Small intestine (tissue), 7 donors: ENCODE measurements at regions not wholly inside any gene's neighbourhood (a gene's known extent, or its start where the extent isn't known, plus 50 kb on each side); places are given as distances from the start of the nearest gene placed in this dataset.
"Not testable (repeated sequence)": the region's sequence is repeated elsewhere in the genome, so short reads cannot be mapped to it uniquely, and the experiment has no call there.

Experiments
- DNase-seq, 2 donors: peaks; one replicate each; pipeline versions ENCODE4 v3.0.0 to v3.0.0-alpha.2; 2013
- FAIRE-seq: peaks from 2 replicates; lab custom pipeline; 2012; peaks lifted over from hg19 to GRCh38; lab: Jason Lieb, UNC
- H3K27ac ChIP-seq, 3 donors: one replicate each; pipeline ENCODE4 v1.5.1; 2013; ENCODE audit warnings: low read length in 2 of 3, mild to moderate bottlenecking in 2 of 3, control low read depth in 1 of 3, inconsistent platforms in 1 of 3, low read depth in 1 of 3, moderate library complexity in 1 of 3
- H3K27me3 ChIP-seq, 3 donors: one replicate each; pipeline ENCODE4 v1.6.1; 2013; ENCODE audit warnings: low read length in 3 of 3, inconsistent platforms in 1 of 3; ENCODE audit not compliant: control insufficient read depth in 3 of 3, insufficient read depth in 3 of 3
- H3K36me3 ChIP-seq, 3 donors: one replicate each; pipeline ENCODE4 v1.6.1; 2013; ENCODE audit warnings: low read length in 3 of 3, inconsistent platforms in 1 of 3, low read depth in 1 of 3, mild to moderate bottlenecking in 1 of 3, moderate library complexity in 1 of 3; ENCODE audit not compliant: control insufficient read depth in 3 of 3, insufficient read depth in 2 of 3
- H3K4me1 ChIP-seq, 3 donors: one replicate each; pipeline ENCODE4 v1.6.1; 2013; ENCODE audit warnings: low read length in 2 of 3, inconsistent platforms in 1 of 3, low read depth in 1 of 3, mild to moderate bottlenecking in 1 of 3, moderate library complexity in 1 of 3; ENCODE audit not compliant: control insufficient read depth in 3 of 3, insufficient read depth in 2 of 3
- H3K4me3 ChIP-seq, 3 donors: one replicate each; pipeline ENCODE4 v1.5.1; 2013; ENCODE audit warnings: low read length in 3 of 3, control low read depth in 1 of 3, inconsistent platforms in 1 of 3, low read depth in 1 of 3, mild to moderate bottlenecking in 1 of 3, moderate library complexity in 1 of 3
- H3K9me3 ChIP-seq, 2 donors: one replicate each; pipeline ENCODE4 v1.6.1; 2013; ENCODE audit warnings: low read depth in 1 of 2, low read length in 1 of 2; ENCODE audit not compliant: control insufficient read depth in 2 of 2, insufficient read depth in 1 of 2
- WGBS, 3 donors: extraction: QIAGEN DNeasy Blood & Tissue Kit; methylation state at CpG; one replicate each; pipeline ENCODE4 v1.1.7; 2013; 5-methylcytosine and 5-hydroxymethylcytosine counted together
- donor health status: healthy with polysubstance abuse.
- donor health status: control.
- donor health status: control.
- donor health status: Bipolar disorder and iron deficiency.
- donor health status: healthy.

DNA sequence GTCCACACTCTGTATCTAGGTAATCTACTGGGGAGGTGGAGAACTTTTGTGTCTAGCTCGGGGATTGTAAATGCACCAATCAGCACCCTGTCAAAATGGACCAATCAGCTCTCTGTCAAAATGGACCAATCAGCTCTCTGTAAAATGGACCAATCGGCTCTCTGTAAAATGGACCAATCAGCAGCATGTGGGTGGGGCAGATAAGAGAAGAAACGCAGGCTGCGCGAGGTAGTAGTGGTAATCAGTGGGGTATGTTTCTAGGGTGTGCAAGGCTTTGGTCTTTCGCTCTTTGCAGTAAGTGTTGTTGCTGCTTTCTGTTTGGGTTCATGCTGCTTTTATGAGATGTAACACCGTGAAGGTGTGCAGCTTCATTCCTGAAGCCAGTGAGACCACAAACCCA, 98.0 kb upstream of the IGF1R start:
- not testable (repeated sequence) for H3K9me3 ChIP-seq, H3K27ac ChIP-seq, H3K36me3 ChIP-seq, H3K4me1 ChIP-seq, FAIRE-seq, DNase-seq, H3K4me3 ChIP-seq
- 84 to 96% (median 93%) methylated on average over 7 of the region's 7 CpGs for WGBS, 3 donors
- H3K27me3 ChIP-seq, result peaks cover 0 to 51% (median 3%) of the 10 kb centered on the region in 3 donors

DNA sequence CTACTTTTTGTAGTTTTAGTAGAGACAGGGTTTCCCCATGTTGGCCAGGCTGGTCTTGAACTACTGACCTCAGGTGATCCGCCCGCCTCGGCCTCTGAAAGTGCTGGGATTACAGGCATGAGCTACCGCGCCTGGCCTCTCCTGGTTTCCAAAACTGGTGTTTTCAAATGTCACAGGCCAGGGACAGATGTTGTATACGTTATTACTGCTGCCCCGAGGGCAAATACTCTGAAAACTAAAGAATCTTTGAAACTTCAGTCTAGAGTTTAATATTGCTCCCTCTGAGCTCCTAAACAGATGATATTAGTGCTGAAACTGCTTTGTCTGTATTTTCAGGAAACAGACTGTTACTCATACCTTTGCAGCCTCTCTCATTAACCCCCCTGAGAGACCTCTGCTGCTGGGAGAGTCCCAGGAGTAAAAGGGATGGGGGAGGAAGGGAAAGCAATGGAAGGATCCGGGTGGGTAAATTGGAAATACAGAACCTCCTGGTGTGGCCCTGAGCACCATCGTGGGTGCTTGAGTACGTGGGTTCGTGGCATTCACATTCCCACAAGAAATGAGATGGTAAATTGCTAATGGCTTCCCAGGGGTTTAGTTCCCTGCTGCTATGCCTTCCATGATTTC, 96.3 kb upstream of the IGF1R start:
- Histone ChIP-seq H3K36me3 (no peaks in the 10 kb centered on the region), H3K27me3 (peaks cover 0 to 35% (median 2%) of the 10 kb centered on the region in 3 donors), H3K4me1 (peaks cover 0 to 8% (median 0%) of the 10 kb centered on the region in 3 donors), H3K27ac (no peak overlapping the region), H3K4me3 (no peak overlapping the region), H3K9me3 (no peaks in the 10 kb centered on the region)
- DNase-seq (no peak), FAIRE-seq (no peak)
- 83 to 85% (median 85%) methylated on average over 11 of the region's 11 CpGs for WGBS, 3 donors

DNA sequence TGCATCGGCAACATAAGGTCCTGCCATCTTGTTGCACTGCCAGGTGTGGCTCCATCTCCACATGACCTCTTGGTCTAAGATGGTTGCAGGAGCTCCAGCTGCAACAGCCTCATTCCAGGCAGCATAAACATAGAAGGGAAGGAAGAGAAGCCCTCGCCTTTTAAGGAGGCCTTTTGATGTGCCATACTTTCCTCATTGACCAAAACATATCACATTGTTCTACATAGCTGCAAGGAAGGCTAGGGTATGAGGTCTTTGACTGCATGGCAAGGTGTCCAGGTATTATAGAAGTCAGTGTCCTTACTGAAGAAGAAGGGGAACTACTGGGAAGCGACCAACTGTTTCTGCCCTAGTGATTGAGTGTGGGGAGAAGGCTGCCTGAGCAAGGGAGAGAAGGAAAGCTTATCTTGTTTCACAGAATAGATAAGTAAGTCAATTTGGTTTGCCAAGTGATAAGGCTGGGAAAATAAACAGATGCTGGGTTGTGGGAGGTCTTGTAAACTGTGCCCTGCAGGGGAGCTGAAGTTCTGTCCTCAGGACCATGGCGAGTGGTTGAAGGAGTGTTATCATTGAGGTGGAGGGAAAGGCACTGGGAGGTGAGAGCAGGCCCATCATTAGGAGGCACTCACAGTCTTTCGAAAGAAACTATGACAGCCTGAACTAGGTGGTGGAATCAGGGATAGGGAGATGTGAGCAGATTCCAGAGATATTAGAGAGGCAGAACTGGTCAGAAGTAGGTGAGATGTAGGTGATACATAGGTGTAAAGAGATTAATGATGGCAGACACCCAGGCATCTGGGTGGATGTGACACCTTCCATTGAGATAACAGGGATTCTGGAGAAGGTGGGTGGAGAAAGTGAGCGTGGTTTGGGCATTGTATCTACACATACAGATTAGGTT, 93.8 kb upstream of the IGF1R start:
- FAIRE-seq (no peak), DNase-seq (no peak)
- Histone ChIP-seq H3K27ac (no peak overlapping the region), H3K9me3 (no peaks in the 10 kb centered on the region), H3K4me3 (no peak overlapping the region), H3K4me1 (no peaks in the 10 kb centered on the region), H3K27me3 (peaks cover 0 to 14% (median 2%) of the 10 kb centered on the region in 3 donors), H3K36me3 (no peaks in the 10 kb centered on the region)
- 41 to 69% (median 47%) methylated on average over 6 of the region's 6 CpGs for WGBS, 3 donors

DNA sequence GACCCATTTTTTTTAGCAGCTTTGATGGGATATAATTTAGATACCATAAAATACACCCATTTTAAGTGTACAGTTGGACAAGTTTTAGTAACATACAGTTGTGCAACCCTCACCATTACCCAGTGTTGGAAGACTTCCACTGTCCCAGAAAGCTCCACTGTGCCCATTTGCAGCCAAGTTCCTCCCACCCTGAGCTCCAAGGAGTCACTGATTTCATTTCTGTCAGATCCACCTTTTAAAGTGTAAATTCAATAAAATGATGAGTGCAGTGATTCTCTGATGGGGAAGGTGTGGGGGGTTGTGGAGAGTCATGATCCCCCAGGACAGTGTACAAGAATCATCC, 93.2 kb upstream of the IGF1R start:
- Histone ChIP-seq H3K9me3 (no peaks in the 10 kb centered on the region), H3K27me3 (peaks cover 0 to 14% (median 2%) of the 10 kb centered on the region in 3 donors), H3K4me1 (no peaks in the 10 kb centered on the region), H3K4me3 (no peak overlapping the region), H3K27ac (no peak overlapping the region), H3K36me3 (no peaks in the 10 kb centered on the region)
- DNase-seq (no peak), FAIRE-seq (no peak)

DNA sequence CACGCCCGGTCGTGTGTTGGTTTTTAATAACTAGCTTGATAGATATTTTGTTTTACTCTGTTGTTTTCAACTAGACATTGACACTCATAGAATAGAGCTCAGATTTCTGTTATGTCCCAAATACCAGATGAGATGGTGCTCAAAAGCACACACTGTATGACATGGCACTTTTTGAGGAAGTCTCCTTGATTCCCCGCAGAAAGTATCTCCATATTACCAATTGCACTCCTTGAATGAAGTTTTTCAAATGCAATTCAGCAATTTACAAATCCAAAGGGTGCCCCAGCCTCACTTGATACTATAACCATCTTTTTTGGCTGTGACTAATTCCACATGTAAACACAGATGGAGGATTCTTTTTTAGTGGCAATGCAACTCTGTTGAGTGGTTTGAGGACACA, 92.0 kb upstream of the IGF1R start:
- H3K4me3 ChIP-seq, result no peak overlapping the region
- H3K27me3 ChIP-seq, result peaks cover 0 to 11% (median 2%) of the 10 kb centered on the region in 3 donors
- DNase-seq (no peak), FAIRE-seq (no peak)
- H3K4me1 ChIP-seq, result no peaks in the 10 kb centered on the region
- no peaks in the 10 kb centered on the region for H3K9me3 ChIP-seq
- H3K36me3 ChIP-seq, result no peaks in the 10 kb centered on the region
- 75 to 96% (median 77%) methylated on average over 4 of the region's 4 CpGs for WGBS, 3 donors
- H3K27ac ChIP-seq, result no peak overlapping the region

DNA sequence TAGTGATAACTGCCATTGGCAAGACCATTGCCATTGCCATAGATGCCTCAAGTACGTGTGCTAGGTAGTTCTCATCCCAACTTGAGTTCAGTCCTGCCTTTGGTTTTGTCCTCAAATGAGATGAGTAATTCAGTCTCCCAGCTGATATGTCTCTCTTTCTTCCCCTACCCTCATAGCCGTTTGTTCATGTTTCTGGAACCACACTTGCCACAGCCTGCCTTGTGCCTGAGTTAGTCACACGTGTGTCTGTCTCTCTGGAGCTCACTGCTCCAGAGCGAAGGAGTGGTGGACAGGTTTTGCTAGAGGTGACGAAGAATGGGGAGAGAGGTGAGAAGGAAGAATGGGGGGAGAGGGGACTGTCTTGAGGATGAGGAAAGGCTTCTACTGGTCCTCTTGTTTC, 88.0 kb upstream of the IGF1R start:
- 65 to 76% (median 67%) methylated on average over 5 of the region's 5 CpGs for WGBS, 3 donors
- Histone ChIP-seq H3K27me3 (peaks cover 0 to 4% (median 0%) of the 10 kb centered on the region in 3 donors), H3K27ac (no peak overlapping the region), H3K4me1 (no peaks in the 10 kb centered on the region), H3K36me3 (no peaks in the 10 kb centered on the region), H3K4me3 (no peak overlapping the region), H3K9me3 (no peaks in the 10 kb centered on the region)
- FAIRE-seq, result no peak
- DNase-seq, result no peak

DNA sequence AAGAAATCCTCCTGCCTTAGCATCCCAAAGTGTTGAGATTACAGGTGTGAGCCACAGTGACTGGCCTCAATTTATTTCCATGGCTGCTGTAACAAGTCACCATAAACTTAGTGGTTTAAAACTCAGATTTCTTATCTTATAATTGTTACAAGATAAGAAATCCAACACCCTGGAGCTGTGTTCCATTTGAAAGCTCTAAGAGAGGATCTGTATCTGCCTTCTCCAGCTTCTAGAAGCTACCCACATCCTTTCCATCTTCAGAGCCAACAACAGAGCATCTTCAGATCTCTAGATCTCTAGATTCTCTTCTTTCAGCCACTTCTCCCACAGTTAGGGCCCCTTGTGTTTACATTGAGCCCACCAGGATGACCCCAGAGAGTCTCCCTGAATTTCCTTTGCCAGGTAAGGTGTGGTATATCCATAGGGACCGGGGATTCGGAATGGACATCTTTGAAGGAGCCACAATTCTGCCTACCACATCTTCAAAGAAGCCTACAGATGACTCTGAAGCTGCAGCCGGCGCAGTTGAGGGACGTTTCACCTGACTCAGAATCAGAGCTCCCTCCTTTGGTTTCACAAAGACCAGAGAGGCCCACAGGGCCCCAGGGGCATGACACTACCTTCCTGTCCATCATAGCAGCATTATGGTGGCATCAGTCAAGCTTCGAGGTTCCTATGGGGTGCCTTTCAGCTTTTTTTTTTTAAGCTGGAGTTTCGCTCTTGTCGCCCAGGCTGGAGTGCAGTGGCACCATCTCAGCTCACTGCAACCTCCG, 87.0 kb upstream of the IGF1R start:
- Histone ChIP-seq H3K4me3 (no peak overlapping the region), H3K27ac (no peak overlapping the region), H3K36me3 (no peaks in the 10 kb centered on the region), H3K27me3 (peaks cover 0 to 4% (median 0%) of the 10 kb centered on the region in 3 donors), H3K9me3 (no peaks in the 10 kb centered on the region), H3K4me1 (no peaks in the 10 kb centered on the region)
- no peak for FAIRE-seq
- 68 to 74% (median 70%) methylated on average over 9 of the region's 9 CpGs for WGBS, 3 donors
- no peak for DNase-seq

DNA sequence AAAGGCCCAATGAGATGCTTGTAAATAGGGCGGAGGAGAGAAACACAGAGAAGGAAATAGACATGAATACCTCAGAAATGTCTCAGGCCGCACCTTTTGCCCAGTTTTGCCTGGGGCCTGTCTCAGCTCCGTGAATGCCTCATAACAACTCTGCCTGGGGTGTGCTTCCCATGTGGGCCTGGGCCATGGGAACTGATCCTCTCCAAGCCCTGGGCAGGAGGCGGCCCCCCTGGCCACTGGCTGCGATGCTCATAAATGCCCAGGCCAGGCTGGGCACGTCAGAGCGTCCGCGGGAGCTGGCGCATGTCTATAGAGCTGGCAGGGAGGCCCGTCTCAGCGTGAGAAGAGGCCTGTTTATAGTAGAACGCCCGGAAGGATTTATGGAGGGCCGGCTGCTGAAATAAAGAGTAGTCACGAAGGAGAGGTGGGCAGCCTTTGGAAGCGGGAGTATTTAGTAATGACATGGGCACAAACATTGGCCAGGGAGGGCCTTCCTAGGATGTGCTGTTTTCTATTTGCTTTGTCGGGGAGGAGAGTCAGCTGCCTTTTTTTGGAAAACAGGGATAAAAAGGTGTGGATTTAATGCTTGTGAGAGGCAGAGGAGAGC, 85.9 kb upstream of the IGF1R start:
- DNase-seq (no peak), FAIRE-seq (no peak)
- no peak overlapping the region for H3K27ac ChIP-seq
- 85 to 91% (median 87%) methylated on average over 18 of the region's 18 CpGs for WGBS, 3 donors
- no peaks in the 10 kb centered on the region for H3K4me1 ChIP-seq
- H3K9me3 ChIP-seq, result no peaks in the 10 kb centered on the region
- peaks cover 0 to 4% (median 0%) of the 10 kb centered on the region in 3 donors for H3K27me3 ChIP-seq
- no peak overlapping the region for H3K4me3 ChIP-seq
- no peaks in the 10 kb centered on the region for H3K36me3 ChIP-seq
